ENCODE measurements at regions not wholly inside any gene's neighbourhood (a gene's known extent, or its start where the extent isn't known, plus 50 kb on each side); places are given as distances from the start of the nearest gene placed in this dataset.

DNA sequence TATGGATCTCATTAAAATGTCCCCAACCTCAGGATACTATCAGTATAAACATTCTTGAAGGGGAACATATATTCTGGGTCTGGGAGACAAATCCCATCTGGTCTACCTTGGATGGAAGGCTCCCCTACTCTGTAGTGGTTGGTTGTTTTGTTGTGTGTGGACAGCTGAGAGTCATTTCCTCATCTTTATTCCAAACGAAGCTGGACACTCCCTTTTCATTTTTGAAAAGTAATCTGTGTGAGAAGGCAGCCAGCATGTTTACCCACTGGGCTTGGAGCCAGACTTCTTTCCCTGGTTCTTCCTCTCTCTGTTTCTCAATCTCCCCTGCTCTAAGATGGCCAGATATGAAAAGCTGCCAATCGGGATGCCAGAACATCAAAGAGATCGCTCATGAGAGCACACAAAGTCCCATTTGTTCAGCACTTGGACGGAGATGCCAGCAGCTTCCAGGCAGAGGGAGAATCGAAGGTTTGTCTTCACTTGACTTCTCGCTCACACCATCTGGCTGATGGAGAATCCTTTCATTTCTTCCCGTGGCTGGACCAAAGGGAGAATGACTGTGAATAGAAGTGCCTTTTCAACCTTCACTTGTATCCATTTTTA, 108.1 kb upstream of the AGR3 start:
- TF ChIP-seq, protein P1, sequence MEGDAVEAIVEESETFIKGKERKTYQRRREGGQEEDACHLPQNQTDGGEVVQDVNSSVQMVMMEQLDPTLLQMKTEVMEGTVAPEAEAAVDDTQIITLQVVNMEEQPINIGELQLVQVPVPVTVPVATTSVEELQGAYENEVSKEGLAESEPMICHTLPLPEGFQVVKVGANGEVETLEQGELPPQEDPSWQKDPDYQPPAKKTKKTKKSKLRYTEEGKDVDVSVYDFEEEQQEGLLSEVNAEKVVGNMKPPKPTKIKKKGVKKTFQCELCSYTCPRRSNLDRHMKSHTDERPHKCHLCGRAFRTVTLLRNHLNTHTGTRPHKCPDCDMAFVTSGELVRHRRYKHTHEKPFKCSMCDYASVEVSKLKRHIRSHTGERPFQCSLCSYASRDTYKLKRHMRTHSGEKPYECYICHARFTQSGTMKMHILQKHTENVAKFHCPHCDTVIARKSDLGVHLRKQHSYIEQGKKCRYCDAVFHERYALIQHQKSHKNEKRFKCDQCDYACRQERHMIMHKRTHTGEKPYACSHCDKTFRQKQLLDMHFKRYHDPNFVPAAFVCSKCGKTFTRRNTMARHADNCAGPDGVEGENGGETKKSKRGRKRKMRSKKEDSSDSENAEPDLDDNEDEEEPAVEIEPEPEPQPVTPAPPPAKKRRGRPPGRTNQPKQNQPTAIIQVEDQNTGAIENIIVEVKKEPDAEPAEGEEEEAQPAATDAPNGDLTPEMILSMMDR (conservative IDR thresholded peaks at IDR 0.05 in 1 of 2, IDR thresholded peaks at IDR 0.05 in 1 of 2; ENCODE audit: low read depth in 1 of 2, low read length in 2 of 2), result no peak
- TF ChIP-seq EZH2 (IDR thresholded peaks at IDR 0.05; ENCODE audit: low read length, missing control alignments), result no peak
- no peak overlapping the region for H3K9ac ChIP-seq (ENCODE audit: insufficient read depth, low read length)
- H3K79me2 ChIP-seq (ENCODE audit: control insufficient read depth, insufficient read depth, low read length), result no peaks in the 10 kb centered on the region
- no peaks in the 10 kb centered on the region for H3K9me3 ChIP-seq (ENCODE audit: control insufficient read depth, insufficient read depth, low read depth, low read length)
- H3K4me1 ChIP-seq (ENCODE audit: control insufficient read depth, extremely low read depth, insufficient read depth, low read length), result no peaks in the 10 kb centered on the region
- no peaks in the 10 kb centered on the region for H3K27me3 ChIP-seq (ENCODE audit: control insufficient read depth, insufficient read depth, low read length)
- H2AFZ ChIP-seq (ENCODE audit: low read length), result peak overlapping the region; percentile 73
- peak overlapping the region; percentile 54 for H3K27ac ChIP-seq (ENCODE audit: insufficient read depth, low read length)
- H3K4me3 ChIP-seq (replicated peaks in 1 of 4; ENCODE audit: control extremely low read depth in 1 of 4, insufficient read depth in 1 of 4, low read depth in 3 of 4, low read length in 4 of 4), result peak overlapping the region; percentile 38 to 67 (median 48)
- peak; percentile 77 to 97 for DNase-seq (ENCODE audit: low read depth in 2 of 2)
- H3K4me2 ChIP-seq (ENCODE audit: extremely low read depth, insufficient read depth, low read length), result peak overlapping the region; percentile 91
- H4K20me1 ChIP-seq (ENCODE audit: control insufficient read depth, extremely low read depth, insufficient read depth, low read length), result no peaks in the 10 kb centered on the region
- H3K36me3 ChIP-seq (ENCODE audit: control insufficient read depth, insufficient read depth, low read length), result no peaks in the 10 kb centered on the region

DNA sequence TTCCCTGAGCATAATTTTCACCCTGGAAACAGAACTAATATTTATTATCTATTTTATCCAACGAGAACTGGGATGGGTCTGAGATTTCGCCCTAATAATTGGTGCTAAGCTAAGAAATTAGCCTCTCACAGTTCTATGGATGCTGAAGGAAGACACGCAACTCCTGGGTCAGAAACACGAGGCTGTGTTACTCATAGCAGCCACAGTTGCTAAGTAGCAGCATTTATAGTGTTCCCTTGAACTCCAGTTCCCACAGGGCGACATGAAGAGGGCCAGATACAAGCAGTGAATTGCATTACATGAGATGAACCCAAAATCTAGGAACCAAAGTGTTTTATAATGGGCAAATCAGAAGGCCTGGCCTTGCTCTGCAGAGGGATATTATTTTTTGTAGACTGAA, 109.8 kb upstream of the AGR3 start:
- TF ChIP-seq, protein P1 (conservative IDR thresholded peaks at IDR 0.05 in 1 of 2, IDR thresholded peaks at IDR 0.05 in 1 of 2; ENCODE audit: low read depth in 1 of 2, low read length in 2 of 2), result no peak
- no peak for TF ChIP-seq EZH2 (IDR thresholded peaks at IDR 0.05; ENCODE audit: low read length, missing control alignments)
- no peak for DNase-seq (ENCODE audit: low read depth in 2 of 2)
- no peaks in the 10 kb centered on the region for H3K27me3 ChIP-seq (ENCODE audit: control insufficient read depth, insufficient read depth, low read length)
- H2AFZ ChIP-seq (ENCODE audit: low read length), result no peak overlapping the region
- no peaks in the 10 kb centered on the region for H3K9me3 ChIP-seq (ENCODE audit: control insufficient read depth, insufficient read depth, low read depth, low read length)
- H4K20me1 ChIP-seq (ENCODE audit: control insufficient read depth, extremely low read depth, insufficient read depth, low read length), result no peaks in the 10 kb centered on the region
- H3K27ac ChIP-seq (ENCODE audit: insufficient read depth, low read length), result no peak overlapping the region
- no peaks in the 10 kb centered on the region for H3K79me2 ChIP-seq (ENCODE audit: control insufficient read depth, insufficient read depth, low read length)
- no peaks in the 10 kb centered on the region for H3K36me3 ChIP-seq (ENCODE audit: control insufficient read depth, insufficient read depth, low read length)
- no peak overlapping the region for H3K4me2 ChIP-seq (ENCODE audit: extremely low read depth, insufficient read depth, low read length)
- H3K9ac ChIP-seq (ENCODE audit: insufficient read depth, low read length), result no peak overlapping the region
- H3K4me3 ChIP-seq (replicated peaks in 1 of 4; ENCODE audit: control extremely low read depth in 1 of 4, insufficient read depth in 1 of 4, low read depth in 3 of 4, low read length in 4 of 4), result no peak overlapping the region
- H3K4me1 ChIP-seq (ENCODE audit: control insufficient read depth, extremely low read depth, insufficient read depth, low read length), result no peaks in the 10 kb centered on the region

DNA sequence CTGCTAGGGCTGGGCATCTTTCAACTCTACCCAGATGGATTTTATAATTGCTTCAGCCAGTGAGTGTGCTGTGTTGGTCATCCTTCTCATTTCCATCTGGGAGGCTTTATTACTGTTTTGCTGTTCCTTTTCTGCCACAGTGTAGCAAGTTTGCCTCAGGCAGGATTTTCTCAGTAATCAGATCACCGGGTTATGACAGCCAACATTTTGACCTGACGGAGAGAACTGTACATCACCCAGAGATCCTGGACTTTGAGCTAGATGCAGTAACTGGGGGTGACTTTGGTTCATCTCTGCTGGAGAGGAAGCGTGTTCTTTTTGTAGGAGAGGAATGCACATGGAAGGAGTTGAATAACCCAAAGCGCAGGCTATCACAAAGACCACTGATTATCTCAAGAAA, 111.8 kb upstream of the AGR3 start:
- no peak overlapping the region for H3K27ac ChIP-seq (ENCODE audit: insufficient read depth, low read length)
- no peaks in the 10 kb centered on the region for H3K4me1 ChIP-seq (ENCODE audit: control insufficient read depth, extremely low read depth, insufficient read depth, low read length)
- H3K9me3 ChIP-seq (ENCODE audit: control insufficient read depth, insufficient read depth, low read depth, low read length), result no peaks in the 10 kb centered on the region
- TF ChIP-seq, protein P1 (conservative IDR thresholded peaks at IDR 0.05 in 1 of 2, IDR thresholded peaks at IDR 0.05 in 1 of 2; ENCODE audit: low read depth in 1 of 2, low read length in 2 of 2), result no peak
- no peak for TF ChIP-seq EZH2 (IDR thresholded peaks at IDR 0.05; ENCODE audit: low read length, missing control alignments)
- no peak overlapping the region for H3K4me3 ChIP-seq (replicated peaks in 1 of 4; ENCODE audit: control extremely low read depth in 1 of 4, insufficient read depth in 1 of 4, low read depth in 3 of 4, low read length in 4 of 4)
- H3K27me3 ChIP-seq (ENCODE audit: control insufficient read depth, insufficient read depth, low read length), result no peaks in the 10 kb centered on the region
- no peaks in the 10 kb centered on the region for H3K36me3 ChIP-seq (ENCODE audit: control insufficient read depth, insufficient read depth, low read length)
- no peak for DNase-seq (ENCODE audit: low read depth in 2 of 2)
- H3K9ac ChIP-seq (ENCODE audit: insufficient read depth, low read length), result no peak overlapping the region
- no peaks in the 10 kb centered on the region for H4K20me1 ChIP-seq (ENCODE audit: control insufficient read depth, extremely low read depth, insufficient read depth, low read length)
- H3K4me2 ChIP-seq (ENCODE audit: extremely low read depth, insufficient read depth, low read length), result no peak overlapping the region
- H2AFZ ChIP-seq (ENCODE audit: low read length), result no peak overlapping the region
- H3K79me2 ChIP-seq (ENCODE audit: control insufficient read depth, insufficient read depth, low read length), result no peaks in the 10 kb centered on the region

All from fibroblast of lung (primary cell).